ENCODE measurements at regions not wholly inside any gene's neighbourhood (a gene's known extent, or its start where the extent isn't known, plus 50 kb on each side); places are given as distances from the start of the nearest gene placed in this dataset.

DNA sequence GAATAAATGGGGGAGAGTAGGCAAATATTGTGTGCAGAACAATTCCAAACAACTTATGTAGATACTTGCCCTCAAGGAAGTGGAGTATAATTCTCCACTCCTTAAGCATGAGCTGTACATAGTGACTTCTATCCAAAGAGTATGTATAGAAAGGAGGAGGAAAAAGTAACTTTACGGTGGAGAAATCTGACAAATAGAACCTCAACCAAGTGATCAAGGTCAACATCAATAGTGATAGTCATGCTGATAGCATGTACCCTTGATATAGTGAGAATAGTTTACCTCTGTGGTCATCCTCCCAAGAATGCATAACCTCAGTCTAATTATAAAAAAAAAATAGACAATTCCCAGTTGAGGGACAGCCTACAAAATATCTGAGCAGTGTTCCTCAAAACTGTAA lies 89.1 kb upstream of the NANOS1 start (continued):
- TF ChIP-seq RBBP5 (IDR thresholded peaks at IDR 0.05; ENCODE audit: borderline replicate concordance, low read depth, low read length) (no peak), TEAD4 (IDR thresholded peaks at IDR 0.05; ENCODE audit: low read depth, low read length) (no peak)

All from H1 (cell line).